Stimulated activated CD8-positive, alpha-beta memory T cell treated with anti-CD3 and anti-CD28 coated beads, Interleukin-7, amount 100 ng/mL, for 1 hour (primary cell): ENCODE measurements at regions not wholly inside any gene's neighbourhood (a gene's known extent, or its start where the extent isn't known, plus 50 kb on each side); places are given as distances from the start of the nearest gene placed in this dataset.
"Not testable (repeated sequence)": the region's sequence is repeated elsewhere in the genome, so short reads cannot be mapped to it uniquely, and the experiment has no call there.

ENCODE experiments used
- DNase-seq, 2 donors: peaks; one replicate each; pipeline ENCODE4 v3.0.0-alpha.2; 2020; ENCODE audit warnings: low read depth in 2 of 2

GRCh38 chr2:194674043-194674442 is 983.0 kb upstream of the SLC39A10 start:
- no peak for DNase-seq

GRCh38 chr2:194672994-194673393 is 984.0 kb upstream of the SLC39A10 start:
- DNase-seq = no peak

GRCh38 chr2:194661431-194661830 is 995.6 kb upstream of the SLC39A10 start:
- DNase-seq = no peak

GRCh38 chr2:194639057-194639456 is 1018.0 kb upstream of the SLC39A10 start:
- DNase-seq = not testable (repeated sequence)

- DNase-seq = no peak
Measured at GRCh38 chr2:194621945-194622344, 1035.1 kb upstream of the SLC39A10 start.

- DNase-seq = no peak
Measured at GRCh38 chr2:194619366-194619765, 1037.7 kb upstream of the SLC39A10 start.

GRCh38 chr2:194618432-194618831 is 1038.6 kb upstream of the SLC39A10 start:
- DNase-seq = no peak

GRCh38 chr2:194616334-194616733 is 1040.7 kb upstream of the SLC39A10 start:
- no peak for DNase-seq

GRCh38 chr2:194610297-194610696 is 1046.7 kb upstream of the SLC39A10 start:
- DNase-seq = no peak

- DNase-seq = no peak
Measured at GRCh38 chr2:194603429-194603828, 1053.6 kb upstream of the SLC39A10 start.

GRCh38 chr2:194602750-194603149 is 1054.3 kb upstream of the SLC39A10 start:
- no peak for DNase-seq

GRCh38 chr2:194591192-194591591 is 1065.8 kb upstream of the SLC39A10 start:
- no peak for DNase-seq

- no peak for DNase-seq
Measured at GRCh38 chr2:194587739-194588270, 1069.2 kb upstream of the SLC39A10 start.

- DNase-seq = no peak
Measured at GRCh38 chr2:194567661-194568017, 1089.4 kb upstream of the SLC39A10 start.

GRCh38 chr2:194566907-194567660 is 1089.9 kb upstream of the SLC39A10 start:
- no peak for DNase-seq

GRCh38 chr2:194564422-194564821 is 1092.6 kb upstream of the SLC39A10 start:
- DNase-seq = no peak

- DNase-seq = no peak
Measured at GRCh38 chr2:194562329-194562728, 1094.7 kb upstream of the SLC39A10 start.

GRCh38 chr2:194559964-194560363 is 1097.1 kb upstream of the SLC39A10 start:
- no peak for DNase-seq

GRCh38 chr2:194559523-194559922 is 1097.5 kb upstream of the SLC39A10 start:
- no peak for DNase-seq

- DNase-seq = no peak
Measured at GRCh38 chr2:194557993-194558392, 1099.0 kb upstream of the SLC39A10 start.

- DNase-seq = no peak
Measured at GRCh38 chr2:194556629-194557028, 1100.4 kb upstream of the SLC39A10 start.

GRCh38 chr2:194553980-194554379 is 1103.0 kb upstream of the SLC39A10 start:
- DNase-seq = no peak

- DNase-seq = no peak
Measured at GRCh38 chr2:194550702-194551101, 1106.3 kb upstream of the SLC39A10 start.

GRCh38 chr2:194549387-194549786 is 1107.6 kb upstream of the SLC39A10 start:
- DNase-seq = no peak
